ENCODE measurements at regions not wholly inside any gene's neighbourhood (a gene's known extent, or its start where the extent isn't known, plus 50 kb on each side); places are given as distances from the start of the nearest gene placed in this dataset.

GRCh38 chr2:173696274-173696673, 268.9 kb downstream of the SP3 start:
- no peaks in the 10 kb centered on the region for H3K27me3 Mint-ChIP-seq (ENCODE audit: insufficient read depth)
- no peak overlapping the region for H3K27ac ChIP-seq (ENCODE audit: low read depth, low read length)
- no peak overlapping the region for H3K9ac ChIP-seq (ENCODE audit: extremely low read depth, low read length, poor library complexity, severe bottlenecking)
- H3K9me3 ChIP-seq (ENCODE audit: control insufficient read depth, low read length): peaks cover 7% of the 10 kb centered on the region
- H3K4me3 Mint-ChIP-seq: no peak overlapping the region
- H3K36me3 Mint-ChIP-seq (ENCODE audit: low read depth): no peaks in the 10 kb centered on the region
- H3K4me1 Mint-ChIP-seq: peaks cover 7% of the 10 kb centered on the region
- H3K27ac Mint-ChIP-seq: no peak overlapping the region
- TF ChIP-seq, protein P1, sequence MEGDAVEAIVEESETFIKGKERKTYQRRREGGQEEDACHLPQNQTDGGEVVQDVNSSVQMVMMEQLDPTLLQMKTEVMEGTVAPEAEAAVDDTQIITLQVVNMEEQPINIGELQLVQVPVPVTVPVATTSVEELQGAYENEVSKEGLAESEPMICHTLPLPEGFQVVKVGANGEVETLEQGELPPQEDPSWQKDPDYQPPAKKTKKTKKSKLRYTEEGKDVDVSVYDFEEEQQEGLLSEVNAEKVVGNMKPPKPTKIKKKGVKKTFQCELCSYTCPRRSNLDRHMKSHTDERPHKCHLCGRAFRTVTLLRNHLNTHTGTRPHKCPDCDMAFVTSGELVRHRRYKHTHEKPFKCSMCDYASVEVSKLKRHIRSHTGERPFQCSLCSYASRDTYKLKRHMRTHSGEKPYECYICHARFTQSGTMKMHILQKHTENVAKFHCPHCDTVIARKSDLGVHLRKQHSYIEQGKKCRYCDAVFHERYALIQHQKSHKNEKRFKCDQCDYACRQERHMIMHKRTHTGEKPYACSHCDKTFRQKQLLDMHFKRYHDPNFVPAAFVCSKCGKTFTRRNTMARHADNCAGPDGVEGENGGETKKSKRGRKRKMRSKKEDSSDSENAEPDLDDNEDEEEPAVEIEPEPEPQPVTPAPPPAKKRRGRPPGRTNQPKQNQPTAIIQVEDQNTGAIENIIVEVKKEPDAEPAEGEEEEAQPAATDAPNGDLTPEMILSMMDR (conservative IDR thresholded peaks at IDR 0.05): no peak
- H3K36me3 ChIP-seq (ENCODE audit: control insufficient read depth, insufficient read depth, low read length): no peaks in the 10 kb centered on the region
- no peak overlapping the region for H3K4me3 ChIP-seq (ENCODE audit: low read length)
- H3K27me3 ChIP-seq (ENCODE audit: control insufficient read depth, insufficient read depth, low read length, poor library complexity, severe bottlenecking): peaks cover 9% of the 10 kb centered on the region
- H3K4me1 ChIP-seq (ENCODE audit: control insufficient read depth, insufficient read depth, low read length): no peaks in the 10 kb centered on the region
- DNase-seq: no peak
- WGBS, 2 experiments (ENCODE audit: insufficient coverage in 1 of 2, insufficient read length in 1 of 2): 93 to 96% methylated on average over 3 to 5 of the region's 5 CpGs
- H3K9me3 Mint-ChIP-seq: peaks cover 4% of the 10 kb centered on the region

- Histone ChIP-seq H3K27me3 (ENCODE audit: control insufficient read depth, insufficient read depth, low read length, poor library complexity, severe bottlenecking) (peaks cover 9% of the 10 kb centered on the region), H3K4me3 (ENCODE audit: low read length) (no peak overlapping the region), H3K9me3 (ENCODE audit: control insufficient read depth, low read length) (peaks cover 7% of the 10 kb centered on the region), H3K27ac (ENCODE audit: low read depth, low read length) (no peak overlapping the region), H3K36me3 (ENCODE audit: control insufficient read depth, insufficient read depth, low read length) (no peaks in the 10 kb centered on the region), H3K9ac (ENCODE audit: extremely low read depth, low read length, poor library complexity, severe bottlenecking) (no peak overlapping the region), H3K4me1 (ENCODE audit: control insufficient read depth, insufficient read depth, low read length) (no peaks in the 10 kb centered on the region)
- peaks cover 4% of the 10 kb centered on the region for H3K9me3 Mint-ChIP-seq
- no peaks in the 10 kb centered on the region for H3K36me3 Mint-ChIP-seq (ENCODE audit: low read depth)
- peaks cover 7% of the 10 kb centered on the region for H3K4me1 Mint-ChIP-seq
- H3K27ac Mint-ChIP-seq: no peak overlapping the region
- no peaks in the 10 kb centered on the region for H3K27me3 Mint-ChIP-seq (ENCODE audit: insufficient read depth)
- 100% methylated on average over 1 of the region's 1 CpG for WGBS, 2 experiments (ENCODE audit: insufficient coverage in 1 of 2, insufficient read length in 1 of 2)
- H3K4me3 Mint-ChIP-seq: no peak overlapping the region
- DNase-seq: no peak
- TF ChIP-seq, protein P1 (conservative IDR thresholded peaks at IDR 0.05): no peak
Observed at GRCh38 chr2:173697929-173698328, 267.2 kb downstream of the SP3 start.

- Histone ChIP-seq H3K27me3 (ENCODE audit: control insufficient read depth, insufficient read depth, low read length, poor library complexity, severe bottlenecking) (no peaks in the 10 kb centered on the region), H3K4me1 (ENCODE audit: control insufficient read depth, insufficient read depth, low read length) (no peaks in the 10 kb centered on the region), H3K9me3 (ENCODE audit: control insufficient read depth, low read length) (no peaks in the 10 kb centered on the region), H3K36me3 (ENCODE audit: control insufficient read depth, insufficient read depth, low read length) (no peaks in the 10 kb centered on the region), H3K27ac (ENCODE audit: low read depth, low read length) (no peak overlapping the region), H3K9ac (ENCODE audit: extremely low read depth, low read length, poor library complexity, severe bottlenecking) (no peak overlapping the region), H3K4me3 (ENCODE audit: low read length) (no peak overlapping the region)
- Mint-ChIP-seq H3K4me1 (no peaks in the 10 kb centered on the region), H3K36me3 (ENCODE audit: low read depth) (peaks cover 2% of the 10 kb centered on the region), H3K27ac (no peak overlapping the region), H3K9me3 (peaks cover 2% of the 10 kb centered on the region), H3K4me3 (no peak overlapping the region), H3K27me3 (ENCODE audit: insufficient read depth) (no peaks in the 10 kb centered on the region)
- no peak for DNase-seq
- TF ChIP-seq, protein P1 (conservative IDR thresholded peaks at IDR 0.05): no peak
- 76 to 96% methylated on average over 3 to 4 of the region's 4 CpGs for WGBS, 2 experiments (ENCODE audit: insufficient coverage in 1 of 2, insufficient read length in 1 of 2)
Observed at GRCh38 chr2:173705656-173706055, 259.5 kb downstream of the SP3 start.
